Endothelial cell of umbilical vein (primary cell): ENCODE measurements at regions not wholly inside any gene's neighbourhood (a gene's known extent, or its start where the extent isn't known, plus 50 kb on each side); places are given as distances from the start of the nearest gene placed in this dataset.

Source experiments
- BruUV-seq: library from RNA; stranded (reverse); fragments of 400-500 nt; replicated peaks from 2 replicates; lab custom pipeline; 2021; lab: Mats Ljungman, UMichigan
- CTCF ChIA-PET: fragments of 300-600, 350-600 bp; sonication (Branson Sonifier 250); formaldehyde crosslinking; loops from one replicate; lab custom pipeline; 2021; ENCODE audit warnings: antibody characterized with exemption, inconsistent platforms; lab: Charles Lee
- POLR2A ChIA-PET: fragments of 300-600, 350-600 bp; sonication (Branson Sonifier 250); formaldehyde crosslinking; loops from one replicate; lab custom pipeline; 2021; ENCODE audit warnings: antibody characterized with exemption, inconsistent platforms; lab: Charles Lee
- DNase-seq: peaks from one replicate; pipeline ENCODE4 v3.0.0-alpha.2; 2011; ENCODE audit warnings: low read depth, low spot score
- FAIRE-seq: peaks from 2 replicates; lab custom pipeline; 2011; peaks lifted over from hg19 to GRCh38; lab: Jason Lieb, UNC
- H2AFZ ChIP-seq: 2 replicates; pipeline ENCODE4 v1.6.0; 2012; ENCODE audit warnings: low read depth, low read length, control low read depth, inconsistent platforms
- H3K27ac ChIP-seq: 2 replicates; pipeline ENCODE4 v1.5.1; 2011; ENCODE audit warnings: low read depth, mild to moderate bottlenecking, control low read depth, low read length, moderate library complexity; ENCODE audit not compliant: insufficient read depth
- H3K27me3 ChIP-seq, 2 experiments: 2 replicates each; pipeline versions ENCODE4 v1.6.0 to v1.6.1; 2011; ENCODE audit warnings: low read length in 2 of 2, mixed read lengths in 1 of 2; ENCODE audit not compliant: control insufficient read depth in 2 of 2, insufficient read depth in 2 of 2
- H3K36me3 ChIP-seq, 2 experiments: 2 replicates in 1 of 2; 3 replicates in 1 of 2; pipeline ENCODE4 v1.5.1; 2011; ENCODE audit warnings: low read length in 2 of 2, mild to moderate bottlenecking in 1 of 2, moderate library complexity in 1 of 2; ENCODE audit not compliant: control insufficient read depth in 2 of 2, insufficient read depth in 2 of 2; ENCODE audit errors: extremely low read depth in 1 of 2
- H3K4me1 ChIP-seq: 3 replicates; pipeline ENCODE4 v1.5.1; 2011; ENCODE audit warnings: mild to moderate bottlenecking, low read length; ENCODE audit not compliant: control insufficient read depth, insufficient read depth; ENCODE audit errors: extremely low read depth
- H3K4me2 ChIP-seq: 2 replicates; pipeline ENCODE4 v1.6.1; 2011; ENCODE audit warnings: low read length, control low read depth, mixed read lengths; ENCODE audit not compliant: insufficient read depth
- H3K4me3 ChIP-seq, 3 experiments: fragments of 200-600 bp in 1 of 3; sonication (generic), shearing (Covaris generic) in 1 of 3; replicated peaks in 1 of 3; 2 replicates each; pipeline ENCODE4 v1.5.1; 2011 to 2016; ENCODE audit warnings: control low read depth in 3 of 3, low read length in 3 of 3, mild to moderate bottlenecking in 2 of 3, inconsistent platforms in 1 of 3, low read depth in 1 of 3, moderate library complexity in 1 of 3; ENCODE audit not compliant: insufficient read depth in 1 of 3
- H3K79me2 ChIP-seq: 2 replicates; pipeline ENCODE4 v1.6.0; 2012; ENCODE audit warnings: low read length, inconsistent platforms; ENCODE audit not compliant: control insufficient read depth, insufficient read depth
- H3K9ac ChIP-seq: replicated peaks from 2 replicates; pipeline ENCODE3; 2011; ENCODE audit warnings: low read length, control low read depth; ENCODE audit not compliant: insufficient read depth; ENCODE audit errors: extremely low read depth
- H3K9me1 ChIP-seq: replicated peaks from 3 replicates; pipeline ENCODE4 v1.6.0; 2011; ENCODE audit warnings: mild to moderate bottlenecking, low read length; ENCODE audit not compliant: control insufficient read depth, insufficient read depth; ENCODE audit errors: extremely low read depth
- H3K9me3 ChIP-seq: replicated peaks from 2 replicates; pipeline ENCODE4 v1.5.1; 2012; ENCODE audit warnings: low read length, inconsistent platforms; ENCODE audit not compliant: control insufficient read depth, insufficient read depth
- H4K20me1 ChIP-seq: replicated peaks from 2 replicates; pipeline ENCODE3; 2011; ENCODE audit warnings: mild to moderate bottlenecking, low read length; ENCODE audit not compliant: control insufficient read depth, insufficient read depth; ENCODE audit errors: extremely low read depth
- CTCF ChIP-seq, 2 donors: IDR thresholded peaks; 1 replicate in 1 of 2; 2 replicates in 1 of 2; pipeline ENCODE4 v1.5.1; 2011; ENCODE audit warnings: low read length in 2 of 2, mild to moderate bottlenecking in 2 of 2, moderate library complexity in 2 of 2, control low read depth in 1 of 2, inconsistent platforms in 1 of 2, low read depth in 1 of 2; ENCODE audit not compliant: insufficient read depth in 1 of 2; ENCODE audit errors: extremely low read depth in 1 of 2
- EZH2 ChIP-seq: IDR thresholded peaks from 2 replicates; pipeline ENCODE4 v1.6.1; 2012; ENCODE audit warnings: borderline replicate concordance, low read depth, mild to moderate bottlenecking, moderate library complexity, low read length, inconsistent platforms; ENCODE audit not compliant: severe bottlenecking
- FOS ChIP-seq: IDR thresholded peaks from 2 replicates; pipeline ENCODE4 v1.6.1; 2011; ENCODE audit warnings: mild to moderate bottlenecking, low read length, moderate library complexity, borderline replicate concordance; ENCODE audit not compliant: insufficient read depth
- GATA2 ChIP-seq: IDR thresholded peaks from 2 replicates; pipeline ENCODE4 v1.7.0; 2011; ENCODE audit warnings: low read depth, mild to moderate bottlenecking, moderate library complexity, mixed read lengths, low read length; ENCODE audit not compliant: insufficient read length, insufficient read depth
- JUN ChIP-seq: IDR thresholded peaks from 2 replicates; pipeline ENCODE4 v1.6.1; 2011; ENCODE audit warnings: borderline replicate concordance, low read depth; ENCODE audit not compliant: insufficient read length, insufficient read depth
- MYC ChIP-seq: IDR thresholded peaks from one replicate; pipeline ENCODE4 v1.6.1; 2011; ENCODE audit warnings: mild to moderate bottlenecking, low read depth, low read length
- POLR2A ChIP-seq: IDR thresholded peaks from 2 replicates; pipeline ENCODE4 v1.6.1; 2012; ENCODE audit warnings: low read depth, mild to moderate bottlenecking, control low read depth, low read length
- POLR2AphosphoS5 ChIP-seq: IDR thresholded peaks from 2 replicates; pipeline ENCODE4 v1.6.1; 2012; ENCODE audit warnings: low read depth, mild to moderate bottlenecking, control low read depth, low read length, moderate library complexity; ENCODE audit not compliant: insufficient read depth
- dilution Hi-C: fragments of 300-500 bp; cut with MboI; formaldehyde crosslinking; loops from one replicate; pipeline ENCODE4 v1.15.0; 2019; ENCODE audit warnings: low sequenced_read_pairs; ENCODE audit not compliant: extremely low pct_ligation_motif_present
- intact Hi-C: fragments of 100-400 bp; cut with micrococcal nuclease; formaldehyde crosslinking; loops from one replicate; pipeline ENCODE4 v1.10.0; 2022
- TF ChIP-seq, protein P1 (sequence below): IDR thresholded peaks from 2 replicates; pipeline ENCODE4 v1.6.1; 2011; ENCODE audit not compliant: insufficient read depth, insufficient read length

- DNase-seq (no peak), FAIRE-seq (no peak)
- Histone ChIP-seq H3K79me2 (no peaks in the 10 kb centered on the region), H3K4me3 (no peak overlapping the region), H3K9me1 (no peaks in the 10 kb centered on the region), H3K9me3 (no peaks in the 10 kb centered on the region), H3K4me2 (no peak overlapping the region), H3K27me3 (no peaks in the 10 kb centered on the region), H4K20me1 (no peaks in the 10 kb centered on the region), H3K9ac (no peak overlapping the region), H3K36me3 (no peaks in the 10 kb centered on the region), H3K27ac (no peak overlapping the region), H3K4me1 (no peaks in the 10 kb centered on the region), H2AFZ (no peak overlapping the region)
- POLR2A ChIA-PET = no interaction called here
- no TSS peak for BruUV-seq
- TF ChIP-seq MYC (no peak), EZH2 (no peak), JUN (no peak), FOS (no peak), CTCF (IDR thresholded peaks at IDR 0.05; ENCODE audit: extremely low read depth in 1 of 2, insufficient read depth in 1 of 2, low read depth in 1 of 2, low read length in 2 of 2) (no peak), POLR2AphosphoS5 (no peak), POLR2A (no peak), GATA2 (no peak)
- TF ChIP-seq, protein P1, sequence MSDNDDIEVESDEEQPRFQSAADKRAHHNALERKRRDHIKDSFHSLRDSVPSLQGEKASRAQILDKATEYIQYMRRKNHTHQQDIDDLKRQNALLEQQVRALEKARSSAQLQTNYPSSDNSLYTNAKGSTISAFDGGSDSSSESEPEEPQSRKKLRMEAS = no peak
- CTCF ChIA-PET = interaction anchor here (1.2 kb wide), 3 partner anchors 16 to 292 kb away, joined by 3 to 4 read pairs (median 3); no protein-coding TSS in a partner anchor
- dilution Hi-C loops (no loop called here), intact Hi-C loops (no loop called here)
Observed at GRCh38 chr2:182610231-182610630, 105.8 kb upstream of the DNAJC10 start.
